Urinary bladder (tissue), 3 donors: ENCODE measurements at regions not wholly inside any gene's neighbourhood (a gene's known extent, or its start where the extent isn't known, plus 50 kb on each side); places are given as distances from the start of the nearest gene placed in this dataset.

Experiments used
- DNase-seq: peaks from one replicate; pipeline ENCODE4 v3.0.0-alpha.2; 2015; ENCODE audit errors: extremely low spot score
- H3K27ac ChIP-seq: one replicate; pipeline ENCODE4 v1.5.1; 2013; ENCODE audit warnings: low read depth, mild to moderate bottlenecking, moderate library complexity
- H3K36me3 ChIP-seq: one replicate; pipeline ENCODE4 v1.6.1; 2013; ENCODE audit warnings: mild to moderate bottlenecking, moderate library complexity; ENCODE audit not compliant: insufficient read depth
- H3K4me1 ChIP-seq: one replicate; pipeline ENCODE4 v1.6.1; 2013; ENCODE audit warnings: mild to moderate bottlenecking, moderate library complexity; ENCODE audit not compliant: insufficient read depth
- H3K4me3 ChIP-seq: one replicate; pipeline ENCODE4 v1.5.1; 2013; ENCODE audit warnings: low read depth, low read length
- WGBS: extraction: QIAGEN DNeasy Blood & Tissue Kit; methylation state at CpG from one replicate; pipeline ENCODE4 v1.1.7; 2013; 5-methylcytosine and 5-hydroxymethylcytosine counted together
- donor health status: healthy with polysubstance abuse.
- donor health status: healthy.

- H3K4me1 ChIP-seq: peaks cover 2% of the 10 kb centered on the region
- no peak for DNase-seq
- no peak overlapping the region for H3K4me3 ChIP-seq
- no peak overlapping the region for H3K27ac ChIP-seq
- 57% methylated on average over 1 of the region's 1 CpG for WGBS
- H3K36me3 ChIP-seq: no peaks in the 10 kb centered on the region
These were observed 487.2 kb upstream of the KLF4 start for GRCh38 chr9:107976767-107977166.

DNA sequence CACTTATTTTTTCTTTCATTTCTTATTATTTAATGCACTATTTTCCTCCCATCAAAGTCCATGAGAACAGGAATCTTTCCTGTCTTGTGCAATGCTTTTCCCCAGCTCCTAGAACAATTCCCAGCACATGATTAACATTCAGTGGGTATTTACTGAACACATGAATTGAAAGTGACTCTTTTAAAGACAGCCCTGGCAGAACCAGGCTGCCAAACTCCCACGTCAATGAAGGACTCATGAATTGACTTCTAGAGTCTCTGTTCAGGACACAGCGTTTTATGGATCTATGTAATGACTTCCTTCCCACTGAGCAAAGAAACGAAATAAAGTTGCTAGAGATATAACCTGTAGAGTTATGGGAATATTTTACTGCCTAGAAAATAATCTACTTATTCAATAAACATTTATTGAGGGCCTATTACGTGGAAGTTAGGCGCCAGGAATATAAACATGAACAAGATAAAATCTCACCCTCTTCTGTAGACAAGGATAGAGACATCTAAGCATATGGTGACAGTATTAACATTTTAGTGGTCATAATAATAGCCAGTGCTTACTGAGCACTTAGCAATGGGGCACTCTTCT lies 485.9 kb upstream of the KLF4 start:
- no peak overlapping the region for H3K27ac ChIP-seq
- H3K4me3 ChIP-seq: no peak overlapping the region
- 70% methylated on average over 5 of the region's 5 CpGs for WGBS
- H3K4me1 ChIP-seq: peaks cover 2% of the 10 kb centered on the region
- DNase-seq: no peak
- H3K36me3 ChIP-seq: no peaks in the 10 kb centered on the region

GRCh38 chr9:107973451-107973850 lies 483.9 kb upstream of the KLF4 start:
- no peak for DNase-seq
- Histone ChIP-seq H3K27ac (no peak overlapping the region), H3K4me3 (no peak overlapping the region), H3K36me3 (no peaks in the 10 kb centered on the region), H3K4me1 (peaks cover 2% of the 10 kb centered on the region)
- 97% methylated on average over 1 of the region's 1 CpG for WGBS

DNA sequence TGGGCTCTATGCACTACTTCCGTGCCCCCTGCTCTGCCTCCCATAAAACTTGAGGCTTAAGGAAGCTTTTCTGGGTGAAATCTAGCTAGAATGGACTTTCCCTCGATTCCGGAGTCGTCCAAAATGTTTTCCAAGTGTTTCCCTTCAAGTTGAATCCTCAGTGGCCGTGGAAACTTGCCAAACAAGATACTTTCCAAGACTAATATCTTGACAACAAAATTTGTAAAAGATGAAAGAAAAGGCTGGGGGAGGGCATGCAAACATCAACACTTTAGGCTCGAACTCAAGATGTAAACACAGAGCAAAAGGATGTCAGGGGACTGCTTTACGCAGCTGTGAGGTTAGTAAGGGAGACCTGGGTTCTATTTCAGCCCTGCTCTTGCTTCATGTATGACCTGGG lies 482.8 kb upstream of the KLF4 start:
- Histone ChIP-seq H3K36me3 (no peaks in the 10 kb centered on the region), H3K4me1 (peaks cover 2% of the 10 kb centered on the region), H3K4me3 (no peak overlapping the region), H3K27ac (no peak overlapping the region)
- 53% methylated on average over 7 of the region's 7 CpGs for WGBS
- DNase-seq: no peak

- no peak overlapping the region for H3K27ac ChIP-seq
- no peaks in the 10 kb centered on the region for H3K36me3 ChIP-seq
- H3K4me1 ChIP-seq: peaks cover 2% of the 10 kb centered on the region
- DNase-seq: no peak
- H3K4me3 ChIP-seq: no peak overlapping the region
These were observed 481.7 kb upstream of the KLF4 start for GRCh38 chr9:107971241-107971640.

- Histone ChIP-seq H3K4me3 (no peak overlapping the region), H3K27ac (no peak overlapping the region), H3K36me3 (no peaks in the 10 kb centered on the region), H3K4me1 (peaks cover 2% of the 10 kb centered on the region)
- no peak for DNase-seq
- WGBS: 87% methylated on average over 5 of the region's 5 CpGs
These were observed 481.2 kb upstream of the KLF4 start for GRCh38 chr9:107970726-107971125.

DNA sequence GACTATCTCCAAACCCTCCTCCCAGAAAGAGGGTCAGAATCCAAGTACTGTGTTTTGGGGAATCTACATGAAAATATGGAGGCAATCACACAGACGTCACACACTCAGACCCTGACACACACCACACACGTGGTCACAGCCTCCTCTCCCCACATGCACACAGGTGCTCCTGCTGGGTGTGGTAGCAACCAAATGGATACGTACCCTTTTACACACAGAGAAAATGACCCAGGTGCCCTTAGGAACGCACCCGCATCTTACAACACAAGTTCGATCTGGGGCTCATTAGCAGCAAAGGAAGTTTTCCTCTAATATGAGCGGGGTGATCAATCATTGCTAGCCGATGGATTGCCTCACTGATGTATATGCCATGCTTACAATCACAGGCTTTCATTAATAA lies 480.2 kb upstream of the KLF4 start:
- Histone ChIP-seq H3K36me3 (no peaks in the 10 kb centered on the region), H3K27ac (no peak overlapping the region), H3K4me3 (no peak overlapping the region), H3K4me1 (peaks cover 2% of the 10 kb centered on the region)
- WGBS: 81% methylated on average over 8 of the region's 8 CpGs
- DNase-seq: no peak

- 79% methylated on average over 5 of the region's 5 CpGs for WGBS
- H3K4me1 ChIP-seq: peaks cover 2% of the 10 kb centered on the region
- H3K4me3 ChIP-seq: no peak overlapping the region
- DNase-seq: no peak
- H3K36me3 ChIP-seq: no peaks in the 10 kb centered on the region
- no peak overlapping the region for H3K27ac ChIP-seq
These were observed 479.6 kb upstream of the KLF4 start for GRCh38 chr9:107969141-107969540.

GRCh38 chr9:107963246-107963645 lies 473.7 kb upstream of the KLF4 start:
- no peak overlapping the region for H3K27ac ChIP-seq
- no peak for DNase-seq
- 70% methylated on average over 2 of the region's 2 CpGs for whole genome bisulfite sequencing
- H3K36me3 ChIP-seq: no peaks in the 10 kb centered on the region
- no peaks in the 10 kb centered on the region for H3K4me1 ChIP-seq
- no peak overlapping the region for H3K4me3 ChIP-seq

DNA sequence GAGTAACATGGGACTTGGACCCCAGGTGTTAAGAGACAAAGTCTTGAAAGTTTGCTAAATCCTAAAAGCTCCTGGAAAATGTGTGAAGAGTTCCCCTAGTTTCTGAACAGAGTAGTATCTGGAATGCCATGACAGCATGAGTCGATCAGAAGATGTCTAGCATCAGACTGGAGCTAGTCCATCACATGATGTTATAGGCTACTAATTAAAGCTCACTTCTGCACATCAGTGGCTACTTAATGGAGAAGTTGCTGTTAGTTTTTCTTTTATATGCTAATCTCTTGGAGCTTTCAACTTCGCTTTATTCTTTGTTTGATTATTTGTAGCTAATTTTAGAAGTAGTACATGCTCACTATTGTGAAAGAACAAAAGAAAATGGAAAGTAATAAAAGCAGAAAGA lies 471.3 kb upstream of the KLF4 start:
- DNase-seq: no peak
- no peak overlapping the region for H3K4me3 ChIP-seq
- no peak overlapping the region for H3K27ac ChIP-seq
- WGBS: 74% methylated on average over 2 of the region's 2 CpGs
- no peaks in the 10 kb centered on the region for H3K36me3 ChIP-seq
- no peaks in the 10 kb centered on the region for H3K4me1 ChIP-seq

DNA sequence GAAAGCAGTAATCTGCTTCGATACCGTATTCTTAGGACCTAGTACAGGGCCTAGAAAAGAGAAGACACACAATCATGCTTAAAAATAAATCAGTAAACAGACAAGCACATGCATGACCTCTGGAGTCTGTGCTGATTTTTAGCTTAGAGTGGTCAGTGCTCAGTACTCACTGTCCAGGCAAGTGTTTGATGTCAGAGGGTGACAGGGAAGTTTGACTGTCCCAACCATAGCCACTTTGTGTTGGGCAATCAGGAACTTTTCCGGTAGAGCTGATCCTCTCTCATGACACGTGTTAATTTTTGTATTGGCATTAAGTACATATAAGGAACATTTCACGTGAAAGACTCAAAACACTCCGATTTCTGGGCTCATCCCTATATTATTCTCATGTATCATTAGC lies 464.7 kb upstream of the KLF4 start:
- WGBS: 91% methylated on average over 6 of the region's 6 CpGs
- no peaks in the 10 kb centered on the region for H3K36me3 ChIP-seq
- no peak overlapping the region for H3K4me3 ChIP-seq

DNA sequence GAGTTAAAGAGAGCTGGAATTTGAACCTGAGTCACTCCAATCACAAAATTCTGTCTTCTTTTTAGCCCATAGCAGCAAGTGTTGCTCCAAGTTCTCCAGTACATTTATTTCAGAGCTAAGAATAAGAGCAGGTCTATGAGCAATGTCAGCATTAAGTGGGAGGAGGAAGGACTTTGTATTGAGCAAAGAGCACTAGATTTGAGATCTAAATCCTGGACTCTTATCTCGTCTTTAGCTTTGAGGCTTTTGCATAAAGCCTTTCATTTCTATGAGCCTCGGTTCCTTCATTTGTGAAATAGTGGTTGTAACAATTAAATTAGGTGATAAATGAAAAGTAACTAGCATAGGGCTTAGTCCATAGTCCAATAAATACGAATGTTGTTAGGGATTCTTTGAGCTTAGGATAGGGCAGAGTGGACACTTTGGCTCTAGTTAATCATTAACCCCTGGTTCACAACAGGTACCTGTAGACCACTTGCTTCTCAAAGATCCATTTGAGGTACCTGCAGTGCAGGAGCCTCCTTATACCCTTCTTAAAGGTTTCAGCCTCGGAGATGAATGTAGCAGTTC lies 464.1 kb upstream of the KLF4 start:
- Histone ChIP-seq H3K4me3 (no peak overlapping the region), H3K4me1 (no peaks in the 10 kb centered on the region), H3K27ac (no peak overlapping the region), H3K36me3 (no peaks in the 10 kb centered on the region)
- 81% methylated on average over 4 of the region's 4 CpGs for WGBS
- no peak for DNase-seq

More for the DNA sequence above, 464.7 kb upstream of the KLF4 start:
- H3K27ac ChIP-seq: no peak overlapping the region
- no peak for DNase-seq
- no peaks in the 10 kb centered on the region for H3K4me1 ChIP-seq

DNA sequence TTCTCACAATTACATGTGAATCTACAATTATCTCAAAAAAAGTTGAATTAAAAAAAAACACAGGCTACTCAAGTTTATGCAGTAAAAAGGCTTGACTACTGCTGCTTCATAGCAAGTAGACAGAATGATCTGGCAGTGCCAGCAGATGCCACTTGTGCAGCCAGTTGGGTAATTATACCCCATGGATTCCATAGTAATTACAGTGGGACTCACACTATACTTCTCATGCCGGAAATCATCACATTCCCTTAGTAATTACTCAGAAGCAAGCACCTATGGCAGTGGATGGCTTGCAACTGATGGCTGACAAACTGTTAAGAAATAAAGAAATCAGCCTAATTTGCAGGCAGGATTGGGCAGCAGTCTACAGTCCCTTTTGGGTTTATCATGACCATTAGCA lies 463.2 kb upstream of the KLF4 start:
- H3K36me3 ChIP-seq: no peaks in the 10 kb centered on the region
- no peaks in the 10 kb centered on the region for H3K4me1 ChIP-seq
- no peak overlapping the region for H3K4me3 ChIP-seq
- 93% methylated on average over 1 of the region's 1 CpG for WGBS
- no peak overlapping the region for H3K27ac ChIP-seq
- no peak for DNase-seq

DNA sequence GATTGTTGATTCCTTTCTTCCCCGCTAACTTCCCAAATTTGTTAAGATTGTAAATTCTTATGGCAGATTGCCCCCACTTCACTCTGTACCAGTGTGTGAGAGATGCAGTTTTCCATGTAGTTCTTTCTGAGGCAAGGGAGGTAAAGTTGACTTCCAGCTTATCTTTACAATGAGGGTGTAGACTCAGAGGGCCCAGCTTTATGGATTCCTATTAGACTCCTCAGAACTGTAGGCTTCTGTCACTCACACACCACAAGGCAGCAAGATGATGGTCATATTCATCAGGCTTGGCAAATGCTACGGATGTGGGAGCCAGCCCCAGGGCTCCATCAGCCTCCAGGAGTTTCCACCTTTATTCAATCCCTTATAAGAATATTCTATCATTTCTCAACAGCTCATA lies 461.9 kb upstream of the KLF4 start:
- Histone ChIP-seq H3K36me3 (no peaks in the 10 kb centered on the region), H3K4me3 (no peak overlapping the region), H3K4me1 (no peaks in the 10 kb centered on the region), H3K27ac (no peak overlapping the region)
- WGBS: 97% methylated on average over 2 of the region's 2 CpGs
- DNase-seq: no peak

GRCh38 chr9:107949061-107949460 lies 459.5 kb upstream of the KLF4 start:
- WGBS: 90% methylated on average over 4 of the region's 4 CpGs
- Histone ChIP-seq H3K27ac (no peak overlapping the region), H3K36me3 (no peaks in the 10 kb centered on the region), H3K4me3 (no peak overlapping the region), H3K4me1 (no peaks in the 10 kb centered on the region)
- DNase-seq: no peak
